HG03095 (cell line): ENCODE measurements at regions not wholly inside any gene's neighbourhood (a gene's known extent, or its start where the extent isn't known, plus 50 kb on each side); places are given as distances from the start of the nearest gene placed in this dataset.
"Not testable (repeated sequence)": the region's sequence is repeated elsewhere in the genome, so short reads cannot be mapped to it uniquely, and the experiment has no call there.

ENCODE experiments used
- ATAC-seq: cut with Tn5 transposase; IDR thresholded peaks from one replicate; pipeline ENCODE4 v1.9.1; 2021; ENCODE audit warnings: moderate library complexity; ENCODE audit not compliant: unreplicated experiment

DNA sequence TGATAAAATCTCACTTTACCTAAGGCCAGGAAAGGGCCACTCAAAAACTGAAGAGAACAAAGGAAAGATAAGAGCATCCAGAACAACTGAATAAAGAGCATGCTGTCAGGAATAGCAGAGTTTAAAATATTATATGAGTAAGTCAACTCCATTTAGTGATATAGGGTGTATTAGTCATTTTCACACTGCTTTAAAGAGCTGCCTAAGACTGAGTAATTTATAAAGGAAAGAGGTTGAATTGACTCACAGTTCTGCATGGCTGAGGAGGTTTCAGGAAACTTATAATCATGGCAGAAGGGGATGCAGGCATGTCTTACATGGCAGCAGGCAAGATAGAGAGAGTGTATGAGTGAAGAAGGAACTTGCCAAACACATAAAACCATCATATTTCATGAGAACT lies 778.0 kb upstream of the NECTIN3 start:
- ATAC-seq: no peak

DNA sequence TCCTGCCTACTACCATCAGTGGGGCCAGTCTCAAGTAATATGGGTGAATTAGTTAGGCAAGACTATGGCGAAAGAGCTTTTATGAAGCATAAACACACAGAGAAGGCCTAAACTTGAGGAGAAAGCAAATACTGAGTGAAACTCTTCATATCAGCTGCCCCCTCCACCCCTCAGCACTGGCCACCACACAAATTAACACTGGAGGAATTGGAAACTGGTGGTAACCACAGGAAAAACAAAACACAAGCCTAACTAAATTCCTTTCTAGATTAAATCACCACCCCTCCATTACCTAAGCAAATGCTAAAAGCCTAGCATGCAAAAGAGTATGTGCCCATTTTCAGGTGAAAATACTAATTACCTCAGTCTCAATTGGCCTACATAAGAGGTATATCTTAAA lies 774.7 kb upstream of the NECTIN3 start:
- ATAC-seq: no peak

DNA sequence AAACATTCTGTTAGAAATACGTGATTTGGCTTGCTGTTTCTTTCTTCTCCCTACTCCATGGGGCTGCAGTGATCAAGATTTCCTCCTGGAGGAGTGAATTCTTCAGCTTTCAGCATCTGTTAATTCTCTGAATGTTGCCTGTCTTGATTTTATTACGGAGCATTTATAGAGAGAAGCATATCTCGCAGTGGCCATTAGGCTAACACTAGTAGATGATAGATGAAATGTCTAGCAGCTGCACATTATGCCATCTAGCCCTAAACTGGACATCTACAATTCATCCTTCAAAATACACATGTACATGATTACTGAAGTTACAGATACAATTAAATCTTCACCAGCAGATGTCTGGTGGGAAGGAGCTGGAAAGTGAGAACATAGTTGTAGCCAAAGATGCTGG lies 769.8 kb upstream of the NECTIN3 start:
- ATAC-seq: no peak

- no peak for ATAC-seq
Observed at GRCh38 chr3:110307065-110307809, 764.4 kb upstream of the NECTIN3 start.

DNA sequence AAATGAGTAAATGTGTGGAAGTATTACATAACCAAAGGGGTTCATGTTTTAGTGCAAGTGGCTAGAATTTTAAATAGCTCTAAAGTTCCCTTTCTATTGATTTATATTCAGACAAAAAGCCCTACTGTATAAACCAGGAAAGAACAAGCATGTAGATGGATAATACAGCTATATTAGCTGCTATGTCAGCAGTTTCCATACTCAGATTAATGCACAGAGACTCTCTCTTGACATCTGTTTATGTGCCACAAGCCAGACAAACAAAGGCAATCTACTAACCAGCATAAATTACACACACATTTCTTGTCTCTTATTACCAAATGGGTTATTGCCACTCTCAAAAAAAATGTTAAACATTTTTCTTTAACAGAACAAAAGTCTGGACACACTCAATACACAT lies 760.1 kb upstream of the NECTIN3 start:
- no peak for ATAC-seq

DNA sequence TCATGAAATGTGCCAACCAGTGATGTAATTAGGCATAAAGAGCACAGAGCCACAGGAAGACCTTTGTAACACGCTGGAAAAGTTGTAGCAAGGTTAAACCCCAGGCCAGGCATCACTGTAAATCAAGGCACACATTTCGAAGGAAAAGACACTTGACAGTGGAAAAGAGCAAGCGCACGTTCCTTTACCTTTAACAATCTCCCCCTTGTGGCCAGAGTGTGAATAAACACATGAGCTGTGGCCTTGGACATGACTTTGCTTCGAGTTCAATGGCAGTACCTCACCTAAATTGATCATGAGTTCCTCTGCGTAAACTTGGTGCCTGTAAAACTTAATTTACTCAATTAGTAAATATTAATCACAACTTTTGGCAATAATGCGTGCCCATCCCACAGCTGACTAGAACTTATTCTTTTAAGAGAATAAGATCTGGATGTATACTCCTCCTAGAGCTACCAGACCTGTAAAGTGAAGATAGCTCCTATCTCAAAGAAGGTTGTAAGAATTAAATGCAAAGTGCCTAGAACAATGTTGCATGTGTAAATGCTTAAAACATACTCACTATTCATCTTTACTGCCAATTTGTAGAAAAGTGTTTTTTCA lies 757.0 kb upstream of the NECTIN3 start:
- peak; percentile 87 for ATAC-seq

DNA sequence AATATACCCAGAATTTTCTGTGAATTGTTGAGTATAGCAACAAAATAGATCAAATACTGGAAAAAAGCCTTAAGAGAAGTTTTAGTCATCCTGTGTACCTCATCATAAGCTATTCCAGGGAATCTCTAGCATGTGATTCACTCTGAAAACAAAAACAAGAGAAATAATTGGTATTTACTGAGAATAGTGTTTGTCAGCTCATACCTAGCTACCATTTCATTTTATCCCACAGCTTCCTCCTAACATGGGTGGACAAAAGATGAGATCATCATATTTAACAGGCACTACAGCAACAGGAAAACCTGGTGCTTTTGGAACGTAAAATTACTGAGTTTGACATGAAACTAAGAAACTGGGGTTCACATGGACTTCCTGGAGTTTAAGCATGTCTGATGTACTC lies 753.5 kb upstream of the NECTIN3 start:
- ATAC-seq: no peak

DNA sequence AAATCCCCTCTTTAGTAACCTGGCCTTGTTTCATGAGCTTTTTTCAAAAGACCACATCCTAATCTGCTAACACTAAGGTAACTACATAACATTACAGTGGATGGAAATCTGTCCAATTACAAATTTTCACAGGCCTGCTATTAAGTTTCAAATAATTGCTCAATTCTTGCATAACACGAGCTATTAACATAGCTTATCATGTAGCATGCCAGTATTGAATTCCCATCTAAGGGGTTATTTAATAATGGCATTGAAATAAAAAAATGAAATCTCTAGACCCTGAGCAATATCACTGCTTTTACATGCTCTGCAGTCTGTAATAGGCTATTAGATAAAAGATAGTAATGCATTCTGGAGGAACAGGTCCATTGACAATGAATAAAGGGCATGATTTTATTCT lies 748.3 kb upstream of the NECTIN3 start:
- ATAC-seq: no peak

DNA sequence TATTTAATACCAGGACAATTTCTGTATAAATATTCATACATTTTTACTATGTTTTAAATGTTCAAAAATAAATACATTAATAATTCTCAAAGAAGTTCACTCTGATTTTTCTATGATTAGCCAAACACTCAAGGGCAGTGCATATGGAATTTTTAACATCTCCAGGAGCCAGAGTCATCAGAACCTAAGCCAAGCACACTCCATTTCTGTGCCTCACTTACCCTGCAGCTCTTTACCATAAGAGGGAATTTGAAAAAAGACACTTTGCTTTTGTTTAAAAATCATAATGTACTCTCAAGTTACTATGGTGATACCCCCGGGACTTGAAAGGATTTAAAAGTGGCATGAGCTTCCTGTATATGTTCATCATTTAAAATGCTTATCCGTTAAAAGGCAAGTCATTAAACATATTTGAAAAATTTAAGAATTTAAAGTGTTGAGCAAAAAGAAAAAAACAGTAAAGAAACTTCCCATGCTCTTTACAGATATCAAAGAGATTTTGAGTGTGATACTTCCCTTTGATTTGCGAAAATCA lies 747.4 kb upstream of the NECTIN3 start:
- no peak for ATAC-seq

GRCh38 chr3:110327870-110328269 lies 743.7 kb upstream of the NECTIN3 start:
- ATAC-seq: no peak

DNA sequence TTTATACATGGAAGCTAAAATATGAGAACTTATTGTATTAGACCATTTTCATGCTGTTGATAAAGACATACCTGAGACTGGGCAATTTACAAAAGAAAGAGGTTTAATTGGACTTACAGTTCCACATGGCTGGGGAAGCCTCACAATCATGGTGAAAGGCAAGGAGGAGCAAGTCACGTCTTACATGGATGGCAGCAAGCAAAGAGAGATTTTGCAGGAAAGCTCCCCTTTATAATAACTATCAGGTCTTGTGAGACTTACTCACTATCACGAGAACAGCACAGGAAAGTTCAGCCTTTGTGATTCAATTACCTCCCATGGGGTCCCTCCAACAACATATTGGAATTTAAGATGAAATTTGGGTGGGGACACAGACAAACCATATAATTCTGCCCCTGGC lies 740.1 kb upstream of the NECTIN3 start:
- not testable (repeated sequence) for ATAC-seq

- no peak for ATAC-seq
Observed at GRCh38 chr3:110332629-110333028, 739.0 kb upstream of the NECTIN3 start.

- no peak for ATAC-seq
Observed at GRCh38 chr3:110341047-110341446, 730.6 kb upstream of the NECTIN3 start.

DNA sequence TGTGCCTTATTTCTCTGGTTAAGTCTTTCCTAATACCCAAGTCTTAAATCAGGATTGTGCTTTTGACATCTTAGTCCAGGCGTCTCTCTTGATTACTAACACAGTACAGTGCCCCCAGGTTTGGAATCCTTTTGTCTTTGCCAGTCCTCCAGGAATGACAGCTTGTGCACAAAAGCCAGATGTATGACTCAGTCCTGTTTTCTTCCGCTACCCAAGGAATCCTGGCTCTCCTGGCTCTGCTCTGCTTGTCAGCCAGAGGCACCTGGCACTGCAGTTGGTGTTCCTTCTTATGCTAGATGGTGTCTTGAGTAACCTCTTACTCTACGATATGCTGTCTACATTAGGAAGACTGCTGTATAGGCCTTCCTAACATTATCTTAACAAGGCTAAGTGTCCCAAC lies 728.2 kb upstream of the NECTIN3 start:
- peak; percentile 2 for ATAC-seq

DNA sequence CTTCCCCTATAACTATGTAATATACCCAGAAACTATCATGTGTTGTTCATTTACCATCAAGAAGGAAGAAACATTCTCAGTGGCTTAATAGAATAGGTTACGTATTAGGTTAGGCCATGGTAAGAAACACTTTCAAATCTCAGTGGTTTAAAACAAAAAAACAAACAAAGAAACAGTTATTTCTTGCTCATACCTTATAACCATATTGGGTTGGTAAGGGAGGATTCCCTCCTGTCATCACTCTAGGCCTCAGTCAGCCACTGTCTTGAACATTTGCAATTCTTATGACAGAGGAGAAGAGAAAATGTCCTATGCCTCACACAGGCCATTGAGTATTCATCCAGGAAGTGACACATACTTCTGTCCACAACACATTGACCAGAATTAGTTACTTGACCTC lies 727.7 kb upstream of the NECTIN3 start:
- ATAC-seq: peak; percentile 88

DNA sequence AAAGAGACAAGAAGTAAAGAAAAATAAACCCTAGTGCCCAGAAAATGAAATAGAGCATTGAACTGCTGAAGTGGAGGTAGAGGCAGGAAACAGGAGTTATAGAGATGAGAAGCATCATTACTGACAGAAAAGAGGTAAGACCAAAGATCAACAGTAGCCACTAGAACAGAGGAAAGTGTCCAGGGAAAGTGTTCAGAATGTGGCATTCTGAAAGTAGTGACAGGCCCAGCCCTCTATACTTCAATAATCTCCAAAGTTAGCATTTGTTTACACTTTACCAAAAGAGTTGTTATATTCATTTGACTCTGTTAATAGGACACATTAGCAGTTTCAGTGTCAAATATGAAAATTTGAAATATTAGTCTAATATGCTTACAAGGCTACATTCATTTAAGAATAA lies 727.1 kb upstream of the NECTIN3 start:
- no peak for ATAC-seq

DNA sequence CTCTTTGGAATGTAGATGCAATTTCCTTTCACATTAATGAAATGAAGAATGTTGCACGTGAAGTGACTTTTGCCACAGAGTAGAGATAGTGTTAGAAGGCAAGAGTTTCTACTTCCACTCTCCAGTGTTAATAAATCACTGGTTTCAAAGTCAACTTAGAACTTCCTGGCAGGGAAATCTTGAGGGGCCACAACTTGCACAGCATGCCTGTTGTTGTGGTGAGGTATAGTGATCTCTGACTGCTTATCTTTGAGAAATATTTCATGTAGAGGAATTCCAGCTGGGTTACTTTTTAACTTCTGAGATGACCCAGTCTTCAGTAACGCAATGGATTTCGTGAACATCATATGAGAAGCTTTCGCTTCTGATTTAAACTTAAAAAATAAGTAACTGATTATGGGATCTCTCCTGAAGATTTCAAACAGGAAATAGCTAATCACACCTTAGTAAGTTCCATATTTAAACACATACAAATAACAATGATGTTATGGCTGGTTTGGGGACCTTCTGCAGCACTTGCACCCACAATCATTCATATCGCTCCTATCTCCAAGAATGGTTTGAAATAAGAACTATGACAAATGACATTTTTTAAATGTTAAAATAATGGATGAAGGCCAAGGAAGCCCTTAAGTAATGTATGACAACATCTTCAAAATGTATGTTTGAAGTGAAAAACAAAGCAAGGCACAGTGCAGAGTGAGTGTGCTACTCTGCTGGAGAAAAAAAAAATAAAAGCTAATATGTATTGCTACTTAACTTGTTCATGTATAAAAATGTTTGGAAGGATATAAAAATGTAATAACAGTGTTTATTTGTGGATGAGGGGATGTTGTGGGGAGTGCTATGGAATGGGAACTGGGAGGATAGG lies 726.5 kb upstream of the NECTIN3 start:
- ATAC-seq: no peak

DNA sequence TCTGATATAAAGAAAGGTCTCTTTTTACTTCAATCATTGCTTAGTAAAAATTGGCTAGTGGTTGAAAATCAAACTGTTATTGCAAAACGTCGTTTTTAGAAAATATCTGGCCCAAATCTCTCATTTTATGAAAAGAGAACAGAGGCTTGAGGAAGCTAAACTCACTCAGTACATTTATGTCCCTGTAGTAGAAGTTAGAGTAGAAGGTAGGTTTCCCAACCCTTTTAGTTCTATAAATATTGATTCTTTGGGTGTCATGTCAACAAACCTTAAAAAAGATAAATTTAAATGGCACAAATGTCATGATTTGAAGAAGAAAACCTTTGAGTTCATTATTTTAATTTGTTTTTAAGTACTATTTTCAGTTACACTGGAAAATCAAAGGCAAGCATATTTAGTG lies 722.3 kb upstream of the NECTIN3 start:
- no peak for ATAC-seq

DNA sequence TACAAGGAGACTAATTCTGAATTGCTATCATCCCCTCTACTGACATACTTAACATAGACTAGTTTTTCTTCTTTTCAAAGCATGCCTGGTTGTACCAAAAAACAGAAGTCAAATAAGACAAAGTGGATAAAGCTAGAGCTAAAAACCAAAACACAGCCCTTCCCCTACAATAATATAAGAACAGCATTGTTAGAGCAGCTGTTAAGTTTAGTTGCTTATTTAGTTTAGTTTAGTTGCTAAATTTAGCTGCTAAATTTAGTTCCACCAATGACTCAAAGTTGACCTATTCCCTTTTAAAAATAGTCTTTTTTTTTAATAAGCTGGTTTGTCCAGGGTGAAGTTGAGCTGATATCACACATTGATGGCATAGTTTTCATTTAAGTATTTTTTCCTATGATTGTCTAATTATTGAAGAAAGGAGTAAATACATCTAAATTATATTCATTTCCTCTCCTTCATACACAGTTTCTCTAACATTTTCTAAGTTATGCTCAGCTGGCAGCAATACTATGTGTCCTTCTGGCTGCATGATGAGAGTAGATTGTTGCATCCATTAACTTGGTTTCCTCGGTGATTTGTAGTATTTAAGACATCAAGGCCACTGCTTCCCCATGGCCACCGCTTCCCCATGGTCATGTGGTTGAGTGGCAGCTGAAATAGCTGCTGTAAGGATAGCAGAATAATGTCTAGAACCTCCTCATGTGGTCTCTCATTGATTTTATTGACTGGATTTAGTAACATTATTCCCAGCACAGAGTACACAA lies 718.6 kb upstream of the NECTIN3 start:
- ATAC-seq: no peak

DNA sequence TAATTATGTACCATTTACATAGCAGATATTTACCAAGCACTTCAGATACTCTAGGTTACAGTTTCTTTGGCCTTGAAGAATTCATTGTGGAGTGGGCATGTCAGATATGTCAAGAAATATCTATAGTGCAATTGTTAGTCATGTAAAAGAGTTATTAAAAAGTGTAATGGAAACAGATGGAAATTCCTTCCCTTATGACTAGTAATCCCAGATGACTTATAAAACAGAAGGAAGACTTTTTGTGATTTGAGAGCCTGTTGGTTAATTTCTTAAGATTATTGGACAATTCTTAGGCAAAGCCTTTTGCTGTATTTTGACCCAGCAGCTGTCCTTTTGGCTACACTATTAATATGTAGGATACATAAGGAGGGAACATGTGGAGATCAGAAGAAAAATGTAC lies 708.9 kb upstream of the NECTIN3 start:
- ATAC-seq: no peak

GRCh38 chr3:110367289-110367688 lies 704.3 kb upstream of the NECTIN3 start:
- not testable (repeated sequence) for ATAC-seq
